ENCODE measurements at regions not wholly inside any gene's neighbourhood (a gene's known extent, or its start where the extent isn't known, plus 50 kb on each side); places are given as distances from the start of the nearest gene placed in this dataset.
"Not testable (repeated sequence)": the region's sequence is repeated elsewhere in the genome, so short reads cannot be mapped to it uniquely, and the experiment has no call there.

GRCh38 chrX:121763671-121764070, 716.3 kb downstream of the GLUD2 start:
- no peak for DNase-seq
- in situ Hi-C loops (cut with MboI; ENCODE audit: low pct_unique_long_range_greater_than_20kb, low sequenced_read_pairs): no loop called here

DNA sequence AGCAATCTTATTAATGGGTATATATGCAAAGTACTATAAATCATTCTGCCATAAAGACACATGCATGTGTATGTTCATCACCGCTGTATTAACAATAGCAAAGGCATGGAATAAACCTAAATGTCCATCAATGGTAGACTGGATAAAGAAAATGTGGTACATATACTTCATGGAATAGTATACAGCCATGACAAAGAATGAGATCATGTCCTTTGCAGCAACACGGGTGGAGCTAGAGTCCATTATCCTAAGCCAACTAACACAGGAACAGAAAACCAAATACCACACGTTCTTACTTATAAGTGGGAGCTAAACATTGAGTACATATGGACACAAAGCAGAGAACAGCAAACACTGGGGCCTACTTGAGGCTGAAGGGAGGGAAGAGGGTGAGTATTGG, 720.8 kb downstream of the GLUD2 start:
- in situ Hi-C loops (cut with MboI; ENCODE audit: low pct_unique_long_range_greater_than_20kb, low sequenced_read_pairs); DNase-seq: not testable (repeated sequence)

DNA sequence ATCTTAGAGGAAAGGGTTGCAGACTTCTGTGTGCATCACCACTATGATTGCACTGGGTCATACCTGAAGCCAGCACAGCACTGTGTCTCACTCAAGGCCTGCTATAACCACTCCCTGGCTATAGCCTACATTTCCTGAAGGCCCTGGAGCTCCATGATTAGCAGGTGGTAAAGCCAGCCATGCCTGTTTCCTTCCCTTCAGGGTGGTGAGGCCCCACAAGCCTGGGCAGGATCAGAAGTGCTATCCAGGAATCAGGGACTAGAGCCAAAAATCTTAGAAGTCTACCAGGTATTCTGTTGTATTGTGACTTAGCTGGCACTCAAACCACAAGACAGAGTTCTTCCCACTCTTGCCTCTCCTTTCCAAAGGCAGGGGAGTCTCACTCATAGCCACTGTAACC, 734.6 kb downstream of the GLUD2 start:
- DNase-seq: no peak

GRCh38 chrX:121782544-121782943, 735.1 kb downstream of the GLUD2 start:
- DNase-seq: no peak
- in situ Hi-C loops (cut with MboI; ENCODE audit: low pct_unique_long_range_greater_than_20kb, low sequenced_read_pairs): no loop called here

More for the DNA sequence above, 734.6 kb downstream of the GLUD2 start:
- in situ Hi-C loops (cut with MboI; ENCODE audit: low pct_unique_long_range_greater_than_20kb, low sequenced_read_pairs): no loop called here

DNA sequence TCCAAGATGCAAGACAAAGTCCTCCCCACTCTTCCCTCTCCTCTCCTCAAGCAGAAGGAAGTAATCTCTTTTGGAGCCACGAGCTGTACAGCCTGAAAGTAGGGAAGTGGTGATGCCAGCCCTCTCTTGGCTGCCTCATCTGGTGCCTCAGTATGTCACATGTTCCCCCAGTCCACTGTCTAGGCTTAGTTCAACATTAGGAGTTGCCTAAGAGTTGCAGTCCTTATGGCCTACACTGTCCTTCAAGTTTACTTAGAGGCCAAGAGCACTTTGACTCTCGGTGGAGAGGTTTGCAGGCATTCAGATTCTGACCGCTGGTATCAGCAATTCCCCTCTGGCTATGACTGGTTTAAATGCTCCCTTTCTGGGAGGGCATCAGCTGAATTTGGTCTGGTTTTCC, 735.6 kb downstream of the GLUD2 start:
- DNase-seq: no peak
- in situ Hi-C loops (cut with MboI; ENCODE audit: low pct_unique_long_range_greater_than_20kb, low sequenced_read_pairs): no loop called here

GRCh38 chrX:121802881-121803412, 755.5 kb downstream of the GLUD2 start:
- in situ Hi-C loops (cut with MboI; ENCODE audit: low pct_unique_long_range_greater_than_20kb, low sequenced_read_pairs): no loop called here
- no peak for DNase-seq

DNA sequence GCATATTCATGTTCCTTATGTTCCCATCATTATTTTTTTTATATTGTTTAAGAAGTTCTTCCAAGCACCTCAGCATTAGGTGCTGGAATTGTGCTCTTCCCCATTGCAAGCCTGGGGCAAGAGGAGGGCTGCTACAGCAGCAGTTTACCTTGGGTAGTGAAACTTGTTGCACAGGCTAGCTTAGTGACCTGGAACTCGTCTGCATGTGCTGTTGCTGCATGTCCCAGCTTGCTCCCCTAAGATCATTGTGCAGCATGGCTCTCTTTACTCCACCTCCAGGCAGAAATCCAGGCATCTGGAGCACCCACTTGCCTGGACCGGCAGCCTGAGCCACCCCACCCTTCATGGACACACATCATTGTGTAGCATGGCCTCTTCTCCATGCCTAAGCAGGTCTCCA, 776.0 kb downstream of the GLUD2 start:
- in situ Hi-C loops (cut with MboI; ENCODE audit: low pct_unique_long_range_greater_than_20kb, low sequenced_read_pairs): no loop called here
- no peak for DNase-seq

GRCh38 chrX:121831601-121832000, 784.2 kb downstream of the GLUD2 start:
- in situ Hi-C loops (cut with MboI; ENCODE audit: low pct_unique_long_range_greater_than_20kb, low sequenced_read_pairs): no loop called here
- DNase-seq: no peak

- no peak for DNase-seq
- in situ Hi-C loops (cut with MboI; ENCODE audit: low pct_unique_long_range_greater_than_20kb, low sequenced_read_pairs): no loop called here
Observed at GRCh38 chrX:121832446-121832845, 785.0 kb downstream of the GLUD2 start.

DNA sequence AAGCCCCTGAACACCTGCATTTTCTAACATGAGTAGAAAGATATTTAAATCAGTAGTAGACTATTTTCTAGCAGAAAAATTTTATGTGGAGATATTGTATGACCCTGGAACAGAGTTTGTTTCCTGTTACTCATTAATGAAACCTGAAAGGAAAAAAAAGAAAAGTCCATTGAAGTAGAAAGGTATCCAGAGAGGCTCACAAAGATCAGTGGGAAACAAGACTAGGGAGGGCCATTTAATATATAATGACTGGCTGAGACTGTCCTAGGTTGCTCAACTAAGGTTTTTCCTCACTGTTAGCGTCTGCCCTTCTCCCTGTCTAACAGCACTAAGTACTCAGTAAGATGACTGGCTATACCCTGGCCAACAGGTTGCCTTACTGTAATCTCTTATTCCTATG, 788.6 kb downstream of the GLUD2 start:
- no peak for DNase-seq
- in situ Hi-C loops (cut with MboI; ENCODE audit: low pct_unique_long_range_greater_than_20kb, low sequenced_read_pairs): no loop called here

- in situ Hi-C loops (cut with MboI; ENCODE audit: low pct_unique_long_range_greater_than_20kb, low sequenced_read_pairs): no loop called here
- no peak for DNase-seq
Observed at GRCh38 chrX:121851033-121851432, 803.6 kb downstream of the GLUD2 start.

- no peak for DNase-seq
- in situ Hi-C loops (cut with MboI; ENCODE audit: low pct_unique_long_range_greater_than_20kb, low sequenced_read_pairs): no loop called here
Observed at GRCh38 chrX:121853762-121854613, 806.6 kb downstream of the GLUD2 start.

GRCh38 chrX:121854614-121854911, 807.2 kb downstream of the GLUD2 start:
- in situ Hi-C loops (cut with MboI; ENCODE audit: low pct_unique_long_range_greater_than_20kb, low sequenced_read_pairs): no loop called here
- no peak for DNase-seq

DNA sequence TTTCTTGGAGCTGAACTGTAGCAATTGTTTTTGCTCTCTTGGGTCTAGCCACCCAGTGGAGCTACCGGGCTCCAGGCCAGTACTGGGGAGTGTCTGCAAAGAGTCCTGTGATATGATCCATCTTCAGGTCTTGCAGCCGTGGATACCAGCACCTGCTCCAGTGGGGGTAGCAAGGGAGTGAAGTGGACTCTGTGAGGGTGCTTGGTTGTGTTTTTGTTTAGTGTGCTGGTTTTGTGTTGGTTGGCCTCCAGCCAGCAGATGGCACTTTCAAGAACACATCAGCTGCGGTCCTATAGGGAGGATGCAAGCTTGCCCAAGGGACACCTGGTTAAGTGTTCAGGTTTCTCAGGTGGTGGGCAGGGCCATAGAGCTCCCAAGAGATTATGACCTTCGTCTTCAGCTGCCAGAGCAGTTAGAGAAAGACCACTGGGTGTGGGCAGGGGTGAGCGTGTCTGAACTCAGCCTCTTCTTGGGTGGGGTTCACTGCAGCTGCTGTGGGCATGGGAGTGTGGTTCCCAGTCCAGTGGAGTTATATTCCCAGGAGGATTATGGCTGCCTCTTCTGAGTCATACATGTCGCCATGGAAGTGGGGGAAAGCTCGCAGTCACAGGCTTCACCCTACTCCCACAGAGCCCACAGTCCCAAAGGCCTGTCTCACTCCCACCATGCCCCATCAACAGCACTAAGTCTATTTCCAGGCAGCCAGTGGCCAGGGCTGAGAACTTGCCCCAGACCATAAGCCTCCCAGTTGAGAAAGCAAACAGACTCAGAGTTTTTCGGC, 811.6 kb downstream of the GLUD2 start:
- in situ Hi-C loops (cut with MboI; ENCODE audit: low pct_unique_long_range_greater_than_20kb, low sequenced_read_pairs): no loop called here
- DNase-seq: no peak

GRCh38 chrX:121863976-121864375, 816.6 kb downstream of the GLUD2 start:
- no peak for DNase-seq
- in situ Hi-C loops (cut with MboI; ENCODE audit: low pct_unique_long_range_greater_than_20kb, low sequenced_read_pairs): no loop called here

DNA sequence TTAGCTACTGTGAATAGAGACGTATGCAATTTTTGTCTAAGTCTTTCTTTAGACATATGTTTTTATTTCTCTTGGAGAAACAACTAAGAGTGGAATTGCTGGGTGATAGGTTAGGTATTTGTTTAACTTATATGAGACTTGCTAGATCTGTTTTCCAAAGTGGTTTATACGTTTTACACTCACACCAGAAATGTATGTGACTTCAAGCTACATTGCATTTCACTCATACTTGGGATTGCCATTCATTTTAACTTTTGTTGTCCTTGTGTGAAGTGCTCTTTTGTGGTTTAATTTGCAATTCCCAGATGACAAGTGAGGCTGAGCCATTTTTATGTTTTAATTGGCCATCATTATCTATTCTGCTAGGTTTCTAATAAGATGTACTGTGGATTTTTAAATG, 817.2 kb downstream of the GLUD2 start:
- in situ Hi-C loops (cut with MboI; ENCODE audit: low pct_unique_long_range_greater_than_20kb, low sequenced_read_pairs): no loop called here
- DNase-seq: no peak

DNA sequence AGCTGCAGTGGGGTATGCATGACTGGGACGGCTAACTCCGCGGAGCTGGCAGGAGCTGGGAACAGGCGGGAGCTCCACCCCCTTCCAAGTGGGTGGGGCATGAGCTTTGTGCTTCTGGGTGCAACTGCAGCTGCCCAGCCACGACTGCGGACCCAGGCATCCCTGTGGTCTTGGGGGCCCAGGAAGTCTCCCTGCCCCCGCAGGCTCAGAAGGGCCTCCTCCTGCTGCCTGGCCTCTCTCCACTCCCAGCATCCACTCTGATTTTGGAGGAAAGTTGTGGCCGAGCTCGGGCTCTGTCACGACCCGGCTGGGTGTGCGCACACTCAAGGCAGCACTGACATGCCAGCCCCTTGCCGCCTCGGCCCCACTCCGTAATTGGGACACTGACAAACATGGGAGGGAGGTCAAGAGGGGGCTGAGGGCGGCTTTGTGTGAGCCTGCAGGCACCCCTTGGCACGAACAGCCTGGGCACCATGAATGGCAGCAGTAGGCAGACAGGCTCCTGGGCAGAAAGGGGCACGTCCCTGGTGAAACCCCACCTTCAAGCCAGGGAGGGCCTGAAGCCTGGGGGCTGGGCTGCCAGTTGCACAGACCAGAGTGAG, 822.6 kb downstream of the GLUD2 start:
- no peak for DNase-seq
- in situ Hi-C loops (cut with MboI; ENCODE audit: low pct_unique_long_range_greater_than_20kb, low sequenced_read_pairs): no loop called here

DNA sequence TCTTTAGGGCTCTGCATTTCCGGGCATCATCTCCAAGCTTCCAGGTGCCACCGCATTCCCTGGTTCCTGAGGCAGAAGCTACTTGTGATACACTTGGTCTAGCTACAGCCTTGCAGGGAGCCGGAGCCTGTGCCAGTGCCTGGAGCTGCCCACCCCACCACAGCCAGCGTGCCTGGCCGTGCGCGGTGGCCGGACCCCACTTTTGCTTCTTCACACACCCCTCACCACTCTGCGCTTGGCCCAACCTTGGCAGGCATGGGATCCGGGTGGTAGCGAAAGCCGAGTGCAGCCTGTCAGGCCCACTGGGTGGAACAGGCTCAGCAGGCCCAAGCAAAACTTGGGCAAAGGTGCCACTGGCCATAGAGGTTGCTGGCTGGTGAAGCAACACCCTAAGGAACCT, 823.7 kb downstream of the GLUD2 start:
- DNase-seq: no peak
- in situ Hi-C loops (cut with MboI; ENCODE audit: low pct_unique_long_range_greater_than_20kb, low sequenced_read_pairs): no loop called here

- in situ Hi-C loops (cut with MboI; ENCODE audit: low pct_unique_long_range_greater_than_20kb, low sequenced_read_pairs): no loop called here
- no peak for DNase-seq
Observed at GRCh38 chrX:121876305-121876704, 828.9 kb downstream of the GLUD2 start.

DNA sequence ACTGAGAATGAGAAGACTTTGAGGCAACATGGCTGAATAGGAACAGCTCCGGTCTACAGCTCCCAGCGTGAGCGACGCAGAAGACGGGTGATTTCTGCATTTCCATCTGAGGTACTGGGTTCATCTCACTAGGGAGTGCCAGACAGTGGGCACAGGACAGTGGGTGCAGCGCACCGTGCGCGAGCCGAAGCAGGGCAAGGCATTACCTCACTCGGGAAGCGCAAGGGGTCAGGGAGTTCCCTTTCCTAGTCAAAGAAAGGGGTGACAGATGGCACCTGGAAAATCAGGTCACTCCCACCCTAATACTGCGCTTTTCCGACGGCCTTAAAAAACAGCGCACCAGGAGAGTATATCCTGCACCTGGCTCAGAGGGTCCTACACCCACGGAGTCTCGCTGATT, 829.9 kb downstream of the GLUD2 start:
- DNase-seq; in situ Hi-C loops (cut with MboI; ENCODE audit: low pct_unique_long_range_greater_than_20kb, low sequenced_read_pairs): not testable (repeated sequence)

Data from KBM-7 (cell line).